PC-3 (cell line): ENCODE measurements at regions not wholly inside any gene's neighbourhood (a gene's known extent, or its start where the extent isn't known, plus 50 kb on each side); places are given as distances from the start of the nearest gene placed in this dataset.

Experiments
- ATAC-seq: fragments of 200-7000 bp; cut with Tn5 transposase; 2 replicates; pipeline ENCODE4 v1.9.1; 2020; ENCODE audit warnings: mild to moderate bottlenecking, moderate library complexity
- BruUV-seq: library from RNA; stranded (reverse); fragments of 400-500 nt; replicated peaks from 2 replicates; lab custom pipeline; 2021; lab: Mats Ljungman, UMichigan
- CTCF ChIA-PET: fragments of 300-600 bp; sonication (Branson Sonifier 250); formaldehyde crosslinking; loops from one replicate; lab custom pipeline; 2022; ENCODE audit warnings: antibody characterized with exemption; lab: Charles Lee
- POLR2A ChIA-PET: fragments of 300-600 bp; sonication (Branson Sonifier 250); formaldehyde crosslinking; loops from one replicate; lab custom pipeline; 2022; ENCODE audit warnings: antibody characterized with exemption; ENCODE audit not compliant: unreplicated experiment; lab: Charles Lee
- DNase-seq: peaks from one replicate; pipeline ENCODE4 v3.0.0-alpha.2; 2015
- H2AFZ ChIP-seq: fragments of 300-600 bp; sonication (generic); 2 replicates; pipeline ENCODE4 v1.6.0; 2016; ENCODE audit warnings: antibody characterized with exemption, low read length
- H3F3A ChIP-seq: fragments of 300-600 bp; sonication (generic); one replicate; pipeline ENCODE4 v1.6.0; 2017; ENCODE audit warnings: antibody characterized with exemption, low read length, control low read depth, mild to moderate bottlenecking; ENCODE audit not compliant: unreplicated experiment
- H3K27ac ChIP-seq: fragments of 300-600 bp; sonication (generic); 2 replicates; pipeline ENCODE4 v1.5.1; 2016; ENCODE audit warnings: mild to moderate bottlenecking, low read length
- H3K27me3 ChIP-seq: fragments of 300-600 bp; sonication (generic); 2 replicates; pipeline ENCODE4 v1.6.1; 2016; ENCODE audit warnings: low read length, mixed read lengths
- H3K36me3 ChIP-seq: fragments of 300-600 bp; sonication (generic); 2 replicates; pipeline ENCODE4 v1.6.1; 2016; ENCODE audit warnings: low read depth, mixed run types, low read length, mixed read lengths
- H3K4me1 ChIP-seq: fragments of 300-600 bp; sonication (generic); 2 replicates; pipeline ENCODE4 v1.5.1; 2016; ENCODE audit warnings: low read length; ENCODE audit not compliant: insufficient read depth
- H3K4me2 ChIP-seq: fragments of 300-600 bp; sonication (generic); 2 replicates; pipeline ENCODE4 v1.6.0; 2016; ENCODE audit warnings: low read length
- H3K4me3 ChIP-seq: fragments of 300-600 bp; sonication (generic); 2 replicates; pipeline ENCODE4 v1.5.1; 2016; ENCODE audit warnings: mild to moderate bottlenecking, low read length, mixed read lengths
- H3K79me2 ChIP-seq: fragments of 300-600 bp; sonication (generic); 2 replicates; pipeline ENCODE4 v1.6.1; 2017; ENCODE audit warnings: low read length, mixed read lengths
- H3K9ac ChIP-seq: fragments of 300-600 bp; sonication (generic); 2 replicates; pipeline ENCODE4 v1.6.0; 2016; ENCODE audit warnings: mild to moderate bottlenecking, low read length
- H3K9me2 ChIP-seq: fragments of 300-600 bp; sonication (generic); replicated peaks from 2 replicates; pipeline ENCODE4 v1.6.1; 2016; ENCODE audit warnings: mixed run types, low read length, mixed read lengths
- H3K9me3 ChIP-seq: fragments of 300-600 bp; sonication (generic); 2 replicates; pipeline ENCODE4 v1.6.1; 2016; ENCODE audit warnings: low read length, mixed read lengths
- H4K20me1 ChIP-seq: fragments of 300-600 bp; sonication (generic); 2 replicates; pipeline ENCODE4 v1.6.1; 2016; ENCODE audit warnings: low read length, mixed read lengths
- EZH2 ChIP-seq: fragments of 300-600 bp; sonication (generic); IDR thresholded peaks from one replicate; pipeline ENCODE4 v1.6.1; 2017; ENCODE audit warnings: antibody characterized with exemption, mild to moderate bottlenecking, low read length; ENCODE audit not compliant: unreplicated experiment
- EZH2phosphoT487 ChIP-seq: fragments of 300-600 bp; sonication (generic); IDR thresholded peaks from 2 replicates; pipeline ENCODE4 v1.6.1; 2018; ENCODE audit warnings: mild to moderate bottlenecking, antibody characterized with exemption, low read length, borderline replicate concordance
- intact Hi-C: fragments of 100-400 bp; cut with micrococcal nuclease; formaldehyde crosslinking; loops from 2 replicates; pipeline ENCODE4 v1.9.0; 2023
- TF ChIP-seq, protein P1 (sequence below): fragments of 300-600 bp; sonication (generic); conservative IDR thresholded peaks from 2 replicates; pipeline ENCODE4 v1.5.1; 2017; ENCODE audit warnings: antibody characterized with exemption, low read depth, mild to moderate bottlenecking, low read length

DNA sequence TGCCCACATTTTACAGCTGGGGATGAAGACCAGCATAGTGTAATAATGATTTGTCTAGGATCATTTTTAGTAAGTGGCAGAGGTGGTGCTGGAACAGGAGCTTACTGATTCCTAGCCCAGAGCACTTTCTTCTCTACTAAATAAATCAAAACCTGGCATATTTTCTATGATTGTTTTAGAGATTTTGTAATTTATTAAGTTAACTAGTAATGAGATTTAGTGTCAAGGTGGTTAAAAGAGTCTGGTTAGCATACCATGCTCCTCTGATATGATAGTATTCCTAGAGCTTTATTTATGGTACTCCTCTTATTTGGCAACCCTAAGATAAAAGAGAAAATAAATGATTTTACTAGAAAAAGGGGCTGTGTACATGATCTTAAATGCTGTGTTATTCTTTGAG, 604.0 kb downstream of the ISL1 start:
- no peaks in the 10 kb centered on the region for H4K20me1 ChIP-seq
- H3K4me2 ChIP-seq: no peak overlapping the region
- DNase-seq: no peak
- H3K27ac ChIP-seq: no peak overlapping the region
- no peaks in the 10 kb centered on the region for H3K79me2 ChIP-seq
- no peaks in the 10 kb centered on the region for H3K4me1 ChIP-seq
- CTCF ChIA-PET: no interaction called here
- TF ChIP-seq EZH2phosphoT487: no peak
- TF ChIP-seq, protein P1, sequence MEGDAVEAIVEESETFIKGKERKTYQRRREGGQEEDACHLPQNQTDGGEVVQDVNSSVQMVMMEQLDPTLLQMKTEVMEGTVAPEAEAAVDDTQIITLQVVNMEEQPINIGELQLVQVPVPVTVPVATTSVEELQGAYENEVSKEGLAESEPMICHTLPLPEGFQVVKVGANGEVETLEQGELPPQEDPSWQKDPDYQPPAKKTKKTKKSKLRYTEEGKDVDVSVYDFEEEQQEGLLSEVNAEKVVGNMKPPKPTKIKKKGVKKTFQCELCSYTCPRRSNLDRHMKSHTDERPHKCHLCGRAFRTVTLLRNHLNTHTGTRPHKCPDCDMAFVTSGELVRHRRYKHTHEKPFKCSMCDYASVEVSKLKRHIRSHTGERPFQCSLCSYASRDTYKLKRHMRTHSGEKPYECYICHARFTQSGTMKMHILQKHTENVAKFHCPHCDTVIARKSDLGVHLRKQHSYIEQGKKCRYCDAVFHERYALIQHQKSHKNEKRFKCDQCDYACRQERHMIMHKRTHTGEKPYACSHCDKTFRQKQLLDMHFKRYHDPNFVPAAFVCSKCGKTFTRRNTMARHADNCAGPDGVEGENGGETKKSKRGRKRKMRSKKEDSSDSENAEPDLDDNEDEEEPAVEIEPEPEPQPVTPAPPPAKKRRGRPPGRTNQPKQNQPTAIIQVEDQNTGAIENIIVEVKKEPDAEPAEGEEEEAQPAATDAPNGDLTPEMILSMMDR: no peak
- TF ChIP-seq EZH2: no peak
- BruUV-seq: no TSS peak
- no peaks in the 10 kb centered on the region for H3K9me3 ChIP-seq
- H3K9me2 ChIP-seq: no peaks in the 10 kb centered on the region
- H3K27me3 ChIP-seq: no peaks in the 10 kb centered on the region
- no peak overlapping the region for H2AFZ ChIP-seq
- intact Hi-C loops: no loop called here
- POLR2A ChIA-PET: no interaction called here
- no peak for ATAC-seq
- H3K36me3 ChIP-seq: no peaks in the 10 kb centered on the region
- no peaks in the 10 kb centered on the region for H3F3A ChIP-seq
- no peak overlapping the region for H3K4me3 ChIP-seq
- no peak overlapping the region for H3K9ac ChIP-seq

DNA sequence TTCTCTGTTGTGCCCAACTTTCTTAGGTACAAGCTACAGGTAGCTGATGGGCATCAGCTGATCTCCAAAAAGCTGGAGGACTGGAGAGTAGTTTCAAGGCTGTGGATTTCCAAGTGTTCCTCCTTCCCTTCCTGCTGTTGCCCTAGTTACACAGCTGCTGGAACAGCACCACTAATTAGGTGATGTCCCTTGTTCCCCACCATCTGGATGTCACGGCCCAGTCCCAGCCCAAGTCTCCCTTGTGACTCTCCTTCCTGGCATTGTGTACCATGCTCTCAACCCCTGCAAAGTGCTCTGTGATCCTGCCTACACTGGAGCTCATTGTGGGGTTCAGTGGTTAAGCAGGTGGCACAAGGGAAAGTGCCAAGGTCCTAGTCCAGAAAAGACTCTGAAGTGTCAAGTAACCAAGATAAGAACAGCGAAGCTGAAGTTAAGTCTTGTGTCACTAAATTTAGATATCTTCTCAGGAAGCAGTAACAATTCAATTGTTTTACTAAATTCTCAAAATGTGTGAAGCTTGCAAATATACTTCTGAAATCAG, 604.5 kb downstream of the ISL1 start:
- no peak overlapping the region for H3K9ac ChIP-seq
- H4K20me1 ChIP-seq: no peaks in the 10 kb centered on the region
- H3F3A ChIP-seq: no peaks in the 10 kb centered on the region
- H3K9me2 ChIP-seq: no peaks in the 10 kb centered on the region
- TF ChIP-seq EZH2phosphoT487 (no peak), EZH2 (no peak)
- TF ChIP-seq, protein P1: no peak
- H3K27ac ChIP-seq: no peak overlapping the region
- no peaks in the 10 kb centered on the region for H3K4me1 ChIP-seq
- CTCF ChIA-PET: no interaction called here
- no peak overlapping the region for H3K4me2 ChIP-seq
- no peak overlapping the region for H2AFZ ChIP-seq
- H3K79me2 ChIP-seq: no peaks in the 10 kb centered on the region
- H3K36me3 ChIP-seq: no peaks in the 10 kb centered on the region
- BruUV-seq: no TSS peak
- ATAC-seq (no peak), DNase-seq (no peak)
- no peaks in the 10 kb centered on the region for H3K9me3 ChIP-seq
- POLR2A ChIA-PET: no interaction called here
- H3K4me3 ChIP-seq: no peak overlapping the region
- H3K27me3 ChIP-seq: no peaks in the 10 kb centered on the region
- intact Hi-C loops: no loop called here

DNA sequence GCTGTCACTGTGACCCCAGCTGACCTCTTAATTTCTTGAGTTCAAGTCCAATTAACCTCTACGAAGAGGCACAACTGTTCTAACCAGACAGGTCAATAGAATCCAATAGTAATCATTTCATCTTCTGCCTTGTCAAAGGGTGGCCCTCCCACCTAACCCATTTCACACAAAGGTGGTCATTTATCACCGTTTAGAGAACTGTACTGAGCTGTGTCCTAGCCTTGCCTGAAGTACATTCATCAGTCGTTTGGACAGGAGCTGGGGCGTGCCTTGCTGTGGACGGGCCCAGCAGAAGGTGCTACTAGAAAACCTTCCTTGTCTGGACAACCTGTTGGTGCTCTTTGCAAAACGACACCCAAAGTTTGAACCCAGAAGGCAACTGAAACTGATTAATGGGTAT, 605.4 kb downstream of the ISL1 start:
- no peaks in the 10 kb centered on the region for H3K27me3 ChIP-seq
- H3K27ac ChIP-seq: no peak overlapping the region
- intact Hi-C loops: no loop called here
- CTCF ChIA-PET: interaction anchor here (0.6 kb wide), 1 partner anchor 666 kb away, joined by 4 read pairs; no protein-coding TSS in a partner anchor
- POLR2A ChIA-PET: no interaction called here
- H3K36me3 ChIP-seq: no peaks in the 10 kb centered on the region
- H3K4me3 ChIP-seq: no peak overlapping the region
- no peaks in the 10 kb centered on the region for H3F3A ChIP-seq
- no peak overlapping the region for H3K9ac ChIP-seq
- H3K9me2 ChIP-seq: no peaks in the 10 kb centered on the region
- ATAC-seq (no peak), DNase-seq (no peak)
- TF ChIP-seq EZH2: no peak
- TF ChIP-seq EZH2phosphoT487: no peak
- TF ChIP-seq, protein P1: no peak
- H3K9me3 ChIP-seq: no peaks in the 10 kb centered on the region
- no peak overlapping the region for H2AFZ ChIP-seq
- H3K79me2 ChIP-seq: no peaks in the 10 kb centered on the region
- BruUV-seq: no TSS peak
- H3K4me2 ChIP-seq: no peak overlapping the region
- H3K4me1 ChIP-seq: 0 out of 2 replicates have a peak, but pooled peaks cover 3% of the 10 kb centered on the region
- no peaks in the 10 kb centered on the region for H4K20me1 ChIP-seq
